GM21825 (cell line): ENCODE measurements at regions not wholly inside any gene's neighbourhood (a gene's known extent, or its start where the extent isn't known, plus 50 kb on each side); places are given as distances from the start of the nearest gene placed in this dataset.

ENCODE experiments used
- ATAC-seq: cut with Tn5 transposase; IDR thresholded peaks from one replicate; pipeline ENCODE4 v1.9.1; 2021; ENCODE audit warnings: mild to moderate bottlenecking, moderate library complexity; ENCODE audit not compliant: unreplicated experiment

DNA sequence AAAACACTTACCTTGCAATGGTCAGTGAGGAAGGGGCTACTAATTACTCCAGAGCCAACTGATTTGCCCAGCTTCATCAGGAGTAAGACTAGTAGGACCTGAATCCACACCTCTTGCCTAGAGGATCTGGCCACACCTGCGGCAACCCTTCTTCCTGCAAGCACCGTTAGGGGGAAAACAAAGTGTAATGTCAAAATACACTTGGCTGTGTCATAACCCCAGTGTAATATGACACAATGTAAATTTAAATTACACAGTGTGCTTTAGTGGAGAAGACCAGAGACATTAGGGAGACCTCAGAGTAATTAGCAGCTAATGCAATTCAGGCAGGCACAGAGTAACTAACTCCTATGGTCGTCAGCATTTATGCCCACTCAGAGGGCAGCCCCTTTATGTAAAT, 308.5 kb upstream of the ARRDC4 start:
- ATAC-seq, result no peak

DNA sequence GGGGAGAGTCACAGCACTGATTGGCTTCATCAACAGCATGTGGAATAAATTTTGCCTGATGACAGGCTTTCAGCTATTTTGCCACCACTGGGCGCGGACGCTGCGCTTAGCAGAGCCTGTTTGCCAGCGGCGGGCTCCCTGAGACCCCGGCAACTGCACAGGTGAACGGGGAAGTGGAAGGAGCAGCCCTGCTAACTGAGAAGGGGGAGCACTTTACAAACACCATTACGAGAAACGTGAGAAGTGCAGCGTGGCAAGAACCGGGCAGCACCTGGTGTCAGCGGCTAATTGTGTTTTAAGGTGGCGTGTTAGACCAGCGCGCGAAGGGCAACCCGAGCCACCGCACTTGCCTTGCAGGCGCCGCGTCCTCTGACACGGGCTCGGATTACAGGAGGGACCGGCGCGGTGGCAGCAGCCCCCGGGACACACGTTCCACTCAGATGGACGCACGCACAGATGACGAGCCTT, 307.8 kb upstream of the ARRDC4 start:
- no peak for ATAC-seq

DNA sequence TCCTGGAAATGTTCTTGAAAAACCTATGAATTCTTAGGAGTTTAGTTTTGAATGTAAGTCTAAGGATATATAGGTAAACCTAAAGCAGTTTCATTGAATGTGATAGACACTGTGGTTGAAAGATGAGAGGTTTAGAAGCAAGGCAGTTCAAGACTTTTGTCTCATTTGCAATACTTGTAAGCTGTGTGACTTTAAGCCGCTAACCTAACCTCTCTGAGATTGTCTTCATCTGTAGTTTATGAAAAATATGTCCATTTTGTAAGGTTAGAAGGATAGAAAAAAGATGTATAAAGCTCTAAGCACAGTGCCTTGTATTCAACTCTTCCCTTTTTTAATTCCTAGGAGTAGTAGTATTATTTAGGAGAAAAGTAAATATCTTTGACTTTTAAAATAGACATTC, 306.6 kb upstream of the ARRDC4 start:
- no peak for ATAC-seq

DNA sequence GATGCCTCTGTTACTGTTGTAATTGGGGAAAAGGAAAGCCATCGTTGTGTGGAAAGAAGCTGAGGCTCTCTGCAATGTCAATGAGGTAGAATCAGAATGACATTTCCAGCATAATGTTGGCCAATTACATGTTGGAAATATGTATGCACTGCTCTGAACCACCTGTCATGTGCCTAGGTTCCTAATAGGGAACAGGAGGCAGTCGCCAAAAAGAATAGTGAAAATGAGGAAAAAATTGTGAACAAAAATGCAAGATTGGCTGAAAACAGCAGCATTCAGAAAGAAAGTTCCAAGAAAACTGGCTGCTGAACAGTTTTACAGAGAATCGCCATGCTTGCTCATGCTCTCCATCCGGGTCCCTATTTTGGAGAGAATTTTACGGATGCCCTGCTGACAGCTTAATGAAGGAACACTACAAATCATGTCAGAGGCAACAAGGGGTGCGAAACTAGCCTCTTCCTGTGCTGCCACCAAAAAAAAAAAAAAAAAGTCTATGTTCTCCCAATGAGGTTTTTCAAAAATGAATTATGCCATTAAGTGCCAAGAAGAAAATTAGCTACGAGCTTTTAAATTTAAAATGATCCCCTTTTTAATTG, 305.9 kb upstream of the ARRDC4 start:
- no peak for ATAC-seq

DNA sequence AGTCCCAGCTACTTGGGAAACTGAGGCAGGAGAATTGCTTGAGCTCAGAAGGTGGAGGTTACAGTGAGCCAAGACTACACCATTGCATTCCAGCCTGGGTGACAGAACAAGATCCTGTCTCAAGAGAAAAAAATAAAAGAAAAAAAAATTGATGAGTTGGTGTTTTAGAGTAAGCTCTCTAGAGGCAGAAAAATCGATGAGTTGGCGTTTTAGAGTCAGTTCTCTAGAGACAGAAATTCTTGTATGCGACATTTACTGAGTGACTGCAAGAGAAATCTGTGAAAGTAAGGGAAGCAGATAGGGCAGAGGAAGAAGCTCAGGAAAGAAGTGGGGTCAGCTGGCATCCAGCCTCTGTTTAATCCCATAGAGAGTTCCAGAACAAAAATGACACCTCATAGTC, 298.7 kb upstream of the ARRDC4 start:
- ATAC-seq, result no peak

DNA sequence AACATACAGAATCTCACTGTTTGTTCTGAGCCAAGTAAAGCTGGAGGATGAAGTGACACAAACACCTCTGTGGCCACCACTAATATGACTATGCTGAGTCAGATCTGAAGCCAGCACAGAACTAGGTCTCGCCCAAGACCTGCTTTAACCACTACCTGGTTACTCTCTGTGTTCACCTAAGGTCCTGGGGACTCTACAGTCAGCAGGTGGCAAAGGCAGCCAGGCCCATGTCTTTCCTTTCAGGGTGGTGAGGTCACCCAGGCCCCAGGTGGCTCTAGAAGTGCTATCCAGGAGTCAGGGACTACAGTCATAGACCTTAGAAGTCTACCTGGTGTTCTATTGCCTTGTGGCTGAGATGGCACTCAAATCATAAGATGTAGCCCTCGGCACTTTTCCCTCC, 287.9 kb upstream of the ARRDC4 start:
- no peak for ATAC-seq

DNA sequence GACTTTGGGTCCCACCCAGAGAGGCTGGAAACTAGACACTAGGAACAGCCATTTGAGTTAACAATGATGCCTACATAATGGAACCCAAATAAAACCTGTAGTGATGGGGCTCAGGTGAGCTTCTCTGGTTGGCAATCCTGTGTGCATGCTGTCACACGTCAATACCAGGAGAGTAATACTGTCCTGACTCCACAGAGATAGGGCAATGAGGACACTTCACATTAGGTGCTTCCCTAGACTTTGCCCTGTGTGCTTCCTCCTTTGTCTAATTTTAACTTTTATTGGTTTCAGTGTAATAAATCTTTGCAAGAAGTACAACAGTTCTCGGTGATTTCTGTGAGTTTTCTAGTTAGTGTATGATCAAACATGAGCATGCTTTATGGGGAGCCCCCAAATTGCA, 281.8 kb upstream of the ARRDC4 start:
- ATAC-seq, result no peak

DNA sequence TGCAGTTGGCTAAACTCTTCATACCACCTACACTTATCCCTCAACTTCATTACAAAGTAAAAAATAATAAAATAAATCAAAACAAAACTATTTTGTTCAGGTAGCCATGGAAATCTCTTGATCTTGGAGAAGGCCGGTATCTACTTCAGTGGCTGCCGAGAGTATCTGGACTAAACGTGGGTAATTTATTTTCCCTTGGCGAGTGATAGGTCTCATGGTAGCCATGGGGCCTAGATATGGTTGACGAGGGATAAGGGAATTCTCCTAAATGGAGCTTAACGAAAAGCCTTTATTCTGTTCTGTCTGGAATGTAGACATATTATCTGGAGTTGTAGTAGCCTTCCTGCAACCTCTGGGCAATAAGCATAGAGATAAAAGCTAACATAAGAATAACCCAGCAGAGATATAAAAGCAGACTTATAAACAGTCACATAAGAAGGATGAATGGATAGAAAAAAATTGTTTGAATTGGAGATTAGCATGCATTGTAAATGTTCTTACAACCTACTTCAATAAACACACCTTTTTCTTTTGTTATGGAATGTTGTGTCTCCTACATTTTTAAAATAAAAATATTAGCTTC, 281.3 kb upstream of the ARRDC4 start:
- no peak for ATAC-seq

DNA sequence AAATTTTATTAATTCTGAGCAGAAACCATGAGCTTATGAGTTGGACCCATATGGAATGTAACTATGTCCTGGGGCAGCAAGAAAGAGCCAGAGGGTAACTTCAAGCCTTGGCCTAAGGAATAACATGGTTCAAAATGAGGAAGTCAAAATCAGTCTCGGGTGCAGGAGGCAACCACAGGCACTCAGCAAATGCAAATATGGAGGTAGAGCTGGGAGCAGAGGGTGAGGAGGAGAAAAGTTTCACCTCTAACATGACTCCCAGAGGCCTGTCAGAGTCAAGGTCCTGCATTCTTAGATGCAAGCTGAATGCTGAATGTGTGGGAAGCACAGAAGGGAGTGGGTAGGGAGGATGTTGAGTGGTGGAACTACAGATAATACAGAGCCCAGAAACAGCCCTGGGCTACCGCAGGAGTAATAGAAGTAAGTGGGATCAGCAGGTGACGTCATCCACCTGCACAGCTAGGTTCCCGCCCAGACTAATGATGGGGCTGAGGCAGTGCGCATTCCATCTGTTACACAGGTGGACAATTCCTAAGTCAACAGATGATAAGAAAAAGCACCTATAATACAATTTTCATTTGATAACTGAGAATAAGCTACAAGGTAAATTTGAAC, 279.8 kb upstream of the ARRDC4 start:
- no peak for ATAC-seq

DNA sequence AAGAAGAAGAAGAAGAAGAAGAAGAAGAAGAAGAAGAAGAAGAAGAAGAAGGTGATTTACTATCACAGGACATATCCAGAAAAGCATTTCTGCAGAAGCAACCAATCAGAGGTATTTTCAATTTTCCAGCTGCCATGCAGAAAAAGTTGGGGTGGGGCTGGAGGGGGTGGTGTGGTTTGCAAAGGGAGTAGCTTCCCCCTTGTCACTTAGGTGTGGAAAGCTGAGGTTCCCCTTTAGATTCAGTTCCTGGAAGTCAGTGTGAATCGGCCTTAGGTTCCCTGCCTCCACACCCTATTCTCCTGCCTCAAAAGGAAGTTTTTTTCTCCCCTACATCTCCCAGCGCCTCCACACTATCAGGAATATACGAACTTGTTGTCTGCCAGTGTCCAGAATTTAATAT, 276.7 kb upstream of the ARRDC4 start:
- ATAC-seq, result no peak

DNA sequence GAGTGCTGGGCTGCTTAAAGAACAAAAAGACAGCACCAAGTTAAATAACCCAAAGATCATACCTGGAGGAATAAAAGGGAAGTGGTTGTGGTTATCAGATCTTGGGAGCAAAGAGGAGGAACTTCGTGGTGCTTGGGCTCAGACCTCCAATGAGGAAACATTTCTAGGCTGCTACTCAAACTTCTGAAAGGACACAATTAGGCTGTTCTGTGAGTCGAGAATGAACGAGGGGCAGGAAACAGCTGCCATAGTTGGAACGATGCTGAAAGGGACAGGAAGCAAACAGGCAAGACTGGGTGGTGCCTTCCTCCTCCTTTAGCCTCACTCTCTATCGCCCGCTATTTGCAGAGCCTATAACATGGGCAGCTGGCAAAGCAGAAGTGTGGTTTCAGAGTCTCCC, 276.3 kb upstream of the ARRDC4 start:
- ATAC-seq, result no peak

DNA sequence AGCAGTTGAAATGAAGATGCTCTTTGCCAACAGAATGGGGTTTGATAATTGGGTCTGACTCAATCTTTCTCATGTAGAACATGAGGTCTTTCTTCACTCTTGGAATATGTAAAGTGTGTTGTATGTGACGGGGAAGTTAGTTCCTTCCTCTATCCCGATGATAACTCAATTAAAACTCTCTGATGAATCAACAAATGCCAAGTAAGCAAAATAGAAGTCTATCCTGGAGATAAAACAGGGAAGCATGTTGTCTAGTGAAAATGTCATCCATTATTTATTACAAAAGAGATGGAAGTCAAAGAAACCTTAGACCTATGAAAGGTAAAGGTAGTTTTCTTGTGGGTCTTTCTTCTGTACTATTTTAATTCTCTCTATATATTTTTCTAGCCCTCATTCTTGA, 274.2 kb upstream of the ARRDC4 start:
- ATAC-seq, result no peak

DNA sequence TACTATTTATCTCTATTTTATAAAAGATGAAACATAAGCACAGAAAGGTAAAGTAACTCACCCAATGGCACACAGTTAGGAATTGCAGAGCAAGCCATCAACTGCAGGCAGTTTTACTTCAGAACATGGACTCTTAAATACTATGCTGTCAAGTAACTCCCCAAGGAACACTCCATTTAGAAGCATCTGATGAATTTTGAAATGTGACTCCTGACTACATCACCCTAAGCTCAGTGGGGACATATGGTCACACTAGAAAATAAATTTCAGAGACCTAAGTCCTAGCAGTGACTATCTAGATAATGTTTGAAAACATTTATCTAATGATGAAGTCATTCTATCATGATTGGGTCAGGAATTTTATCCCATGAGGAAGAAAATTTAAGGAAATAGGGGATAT, 272.8 kb upstream of the ARRDC4 start:
- ATAC-seq, result no peak

DNA sequence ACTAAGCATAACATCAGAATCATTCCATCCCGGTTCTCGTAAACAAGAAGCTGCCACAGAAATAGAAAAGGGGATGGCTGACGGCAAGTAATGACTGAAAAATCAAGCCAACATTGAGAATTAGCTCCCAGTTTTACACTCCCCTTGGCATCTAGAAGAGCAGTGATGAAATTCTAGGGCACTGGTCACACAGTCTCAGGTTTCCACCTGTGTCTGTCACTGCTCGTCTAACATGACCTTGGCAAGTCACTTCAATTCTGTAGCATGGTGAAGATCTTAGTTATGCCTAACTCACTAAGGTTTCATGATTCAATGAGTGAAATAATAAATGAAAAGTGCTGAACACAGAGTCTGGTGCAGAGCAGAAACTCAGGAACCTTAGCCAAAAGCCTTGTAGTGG, 272.3 kb upstream of the ARRDC4 start:
- no peak for ATAC-seq

DNA sequence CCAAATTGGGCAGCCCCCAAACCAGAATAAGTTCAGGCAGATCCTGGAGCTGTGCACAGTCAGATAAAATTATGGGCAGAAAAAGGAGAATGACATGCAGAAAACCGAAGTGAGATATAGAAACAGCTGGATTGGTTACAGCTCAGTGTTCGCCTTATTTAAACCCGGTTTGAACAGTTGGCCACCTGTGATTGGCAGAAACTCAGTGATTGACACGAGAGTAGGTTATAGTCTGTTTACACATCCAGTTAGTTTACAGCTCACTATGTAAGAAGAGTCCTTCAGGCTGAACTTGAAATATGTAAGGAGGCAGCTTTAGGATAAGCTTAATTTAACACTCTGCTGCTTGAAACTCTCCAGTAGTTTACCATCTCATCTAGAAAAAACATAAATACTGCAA, 271.6 kb upstream of the ARRDC4 start:
- no peak for ATAC-seq

DNA sequence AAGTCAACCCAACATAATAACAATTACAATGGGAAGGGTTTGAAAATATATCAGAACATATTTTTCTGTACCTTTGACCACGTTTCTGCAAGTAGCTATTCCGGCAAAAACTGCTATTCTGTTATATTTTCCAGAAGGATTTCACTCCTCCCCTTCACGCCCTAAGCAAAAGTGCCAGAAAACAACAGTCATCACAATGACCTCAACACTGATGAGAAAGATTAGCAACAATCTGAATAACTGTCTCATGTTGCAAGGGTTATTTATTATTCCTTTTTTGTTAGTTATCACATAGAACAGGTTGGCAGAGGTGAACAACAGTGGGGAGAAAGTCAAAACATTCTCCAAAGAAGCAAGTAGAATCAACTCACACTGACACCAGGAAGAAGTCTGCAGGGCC, 269.4 kb upstream of the ARRDC4 start:
- no peak for ATAC-seq

DNA sequence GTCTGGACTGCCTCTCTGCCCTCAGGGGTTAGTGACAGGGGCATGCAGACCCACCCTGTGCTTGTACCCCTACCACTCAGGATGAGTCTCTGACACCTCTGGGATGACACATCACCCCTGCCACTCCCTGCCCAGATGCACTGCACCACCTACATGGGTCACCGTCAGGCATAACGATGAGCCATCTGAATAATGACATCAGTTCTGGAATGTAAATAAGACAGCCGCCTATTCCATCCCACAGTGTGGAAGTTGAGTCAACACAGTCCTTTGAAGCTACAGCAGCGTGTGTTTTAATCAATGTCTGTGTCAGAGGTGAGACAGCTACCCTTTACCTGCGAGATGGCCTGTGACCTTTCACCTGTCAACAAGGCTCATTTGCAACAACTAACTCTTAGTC, 268.7 kb upstream of the ARRDC4 start:
- no peak for ATAC-seq

DNA sequence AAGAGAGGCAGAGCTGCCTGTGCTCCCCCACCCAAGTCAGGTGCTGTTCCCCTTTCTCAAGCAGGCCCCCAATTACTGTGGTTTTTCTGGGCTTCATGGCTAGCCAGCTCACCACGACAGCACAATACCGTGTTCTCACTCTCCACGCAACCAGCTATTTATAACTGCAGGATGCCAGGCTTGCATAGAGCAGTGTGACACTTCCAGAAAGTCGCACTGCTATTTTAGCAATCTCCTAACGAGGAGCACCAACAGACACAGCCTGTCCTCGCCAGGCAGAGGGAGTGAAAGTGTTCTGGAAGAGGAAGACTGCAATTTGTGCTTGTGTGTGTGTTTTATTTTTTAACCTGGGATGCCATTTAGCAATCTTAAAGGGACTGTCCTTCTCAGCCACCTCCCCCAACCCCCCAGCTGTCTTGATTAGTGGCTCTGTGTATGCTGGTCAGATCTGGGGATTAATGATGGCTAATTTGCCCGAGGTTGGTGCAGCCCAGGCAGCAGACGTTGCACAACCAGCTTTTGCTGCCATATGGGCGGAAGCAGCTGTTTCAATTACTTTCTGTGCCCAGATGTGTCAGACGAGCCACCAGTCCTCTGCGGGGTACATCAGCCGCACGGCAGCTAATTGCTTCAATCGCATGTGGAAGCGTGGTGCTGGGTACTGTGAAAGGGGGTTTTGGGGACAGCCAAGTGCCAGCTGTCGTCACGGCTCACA, 268.0 kb upstream of the ARRDC4 start:
- ATAC-seq, result no peak

DNA sequence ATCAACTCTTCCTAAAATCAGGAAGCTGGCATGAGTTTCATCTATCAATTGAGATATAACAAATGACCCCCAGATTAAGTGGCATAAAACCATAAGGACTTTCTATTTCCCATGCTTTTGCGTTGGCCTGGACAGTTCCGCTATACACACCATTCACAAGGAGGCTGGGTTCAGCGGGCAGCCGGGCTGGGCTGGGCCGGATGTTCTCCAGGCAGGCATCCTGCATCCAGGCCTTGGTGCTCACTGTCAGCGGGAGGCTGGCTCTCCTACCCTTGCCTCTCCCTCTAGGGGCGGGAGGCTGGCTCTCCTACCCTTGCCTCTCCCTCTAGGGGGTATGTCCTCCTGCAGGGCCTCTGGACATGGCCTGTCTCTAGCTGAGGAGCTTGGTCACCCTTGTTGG, 266.0 kb upstream of the ARRDC4 start:
- no peak for ATAC-seq

DNA sequence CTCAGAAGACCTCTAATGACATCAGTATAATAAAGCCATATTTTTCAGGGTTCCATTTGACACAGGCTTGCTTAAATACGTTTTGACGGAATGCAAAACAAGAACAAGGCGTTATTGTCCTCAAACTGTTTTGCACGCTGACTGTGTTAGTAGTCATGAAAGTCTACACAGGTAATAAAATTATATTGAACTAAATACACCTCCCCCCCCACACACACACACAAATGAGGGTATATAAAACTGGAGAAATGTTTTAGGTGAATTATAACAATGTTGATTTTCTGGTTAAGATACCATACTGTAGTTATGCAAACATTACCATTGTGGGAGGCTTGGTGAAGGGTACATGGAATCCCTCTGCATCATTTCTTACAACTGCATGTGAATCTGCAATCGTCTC, 257.1 kb upstream of the ARRDC4 start:
- ATAC-seq, result no peak

DNA sequence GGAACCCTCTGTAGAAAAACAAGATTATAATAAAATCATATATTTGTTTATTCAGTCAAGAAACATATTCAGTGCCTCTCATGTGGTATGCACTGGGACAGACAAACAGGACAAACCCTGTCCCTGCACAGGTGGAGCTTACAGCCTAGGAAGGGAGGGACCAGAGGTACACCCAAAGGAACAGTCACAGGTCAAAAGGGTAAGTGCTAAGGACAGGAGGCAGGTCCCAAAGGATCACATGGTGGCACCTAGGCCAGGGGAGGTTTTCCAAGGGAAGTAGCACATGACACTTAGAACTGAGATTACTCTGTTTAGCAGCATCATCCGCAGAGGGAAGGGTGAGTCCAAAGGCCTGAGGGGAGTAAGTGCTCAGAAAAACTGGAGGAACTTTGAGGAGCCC, 254.4 kb upstream of the ARRDC4 start:
- ATAC-seq, result no peak

DNA sequence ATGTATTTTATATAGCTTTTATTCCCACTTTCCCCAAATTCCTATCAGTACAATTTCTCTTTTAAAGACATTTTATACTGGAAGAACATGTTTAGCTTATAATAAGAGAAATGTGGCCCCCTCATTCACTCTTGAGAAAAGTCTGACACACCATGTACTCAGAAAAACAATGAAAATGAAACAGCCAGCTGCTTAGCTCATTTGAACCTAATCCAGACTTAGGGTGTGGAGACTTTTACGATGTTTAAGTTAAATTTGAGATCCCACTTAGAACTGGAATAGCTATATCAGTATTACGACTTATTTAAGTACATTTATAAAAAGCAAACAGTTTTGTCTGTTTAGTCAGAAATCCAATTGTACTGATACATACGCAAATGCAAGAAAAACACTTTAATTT, 252.3 kb upstream of the ARRDC4 start:
- ATAC-seq, result no peak
